Retinal pigment epithelial cell (primary cell): ENCODE measurements at regions not wholly inside any gene's neighbourhood (a gene's known extent, or its start where the extent isn't known, plus 50 kb on each side); places are given as distances from the start of the nearest gene placed in this dataset.
A peak's percentile ranks its signal among the peaks of the same experiment; 100 is the strongest.

Source experiments
- DNase-seq: peaks from one replicate; pipeline ENCODE4 v3.0.0-alpha.2; 2010; ENCODE audit warnings: low read depth
- H3K4me3 ChIP-seq: 2 replicates; pipeline ENCODE4 v1.5.1; 2011; ENCODE audit warnings: mild to moderate bottlenecking, low read length, control low read depth, moderate library complexity
- CTCF ChIP-seq: conservative IDR thresholded peaks from 2 replicates; pipeline ENCODE4 v1.5.1; 2011; ENCODE audit warnings: low read depth, low read length, control low read depth, inconsistent platforms

- no peak overlapping the region for H3K4me3 ChIP-seq
- TF ChIP-seq CTCF = no peak
- no peak for DNase-seq
Observed at GRCh38 chr7:97495487-97495886, 236.4 kb upstream of the TAC1 start.

DNA sequence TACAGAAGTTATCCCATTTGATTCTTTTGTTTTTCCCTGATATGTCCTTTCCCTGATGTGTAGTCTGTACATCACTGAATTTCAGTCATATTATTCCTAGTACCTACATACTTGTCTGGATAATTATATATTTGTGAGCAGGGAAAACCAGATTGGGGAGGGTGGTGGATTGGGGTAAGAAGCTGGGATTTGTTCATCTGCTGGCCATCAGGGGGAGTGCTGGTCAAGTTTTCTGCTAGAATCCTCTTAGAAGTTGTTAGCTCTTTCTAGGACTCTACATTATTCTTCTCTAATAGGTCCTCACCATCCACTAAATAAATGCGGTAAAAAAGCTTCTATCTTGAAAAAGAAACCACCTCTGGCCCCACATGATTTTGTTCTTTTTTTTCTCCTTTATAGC lies 232.7 kb upstream of the TAC1 start:
- no peak overlapping the region for H3K4me3 ChIP-seq
- no peak for DNase-seq
- peak; percentile 38 for TF ChIP-seq CTCF

DNA sequence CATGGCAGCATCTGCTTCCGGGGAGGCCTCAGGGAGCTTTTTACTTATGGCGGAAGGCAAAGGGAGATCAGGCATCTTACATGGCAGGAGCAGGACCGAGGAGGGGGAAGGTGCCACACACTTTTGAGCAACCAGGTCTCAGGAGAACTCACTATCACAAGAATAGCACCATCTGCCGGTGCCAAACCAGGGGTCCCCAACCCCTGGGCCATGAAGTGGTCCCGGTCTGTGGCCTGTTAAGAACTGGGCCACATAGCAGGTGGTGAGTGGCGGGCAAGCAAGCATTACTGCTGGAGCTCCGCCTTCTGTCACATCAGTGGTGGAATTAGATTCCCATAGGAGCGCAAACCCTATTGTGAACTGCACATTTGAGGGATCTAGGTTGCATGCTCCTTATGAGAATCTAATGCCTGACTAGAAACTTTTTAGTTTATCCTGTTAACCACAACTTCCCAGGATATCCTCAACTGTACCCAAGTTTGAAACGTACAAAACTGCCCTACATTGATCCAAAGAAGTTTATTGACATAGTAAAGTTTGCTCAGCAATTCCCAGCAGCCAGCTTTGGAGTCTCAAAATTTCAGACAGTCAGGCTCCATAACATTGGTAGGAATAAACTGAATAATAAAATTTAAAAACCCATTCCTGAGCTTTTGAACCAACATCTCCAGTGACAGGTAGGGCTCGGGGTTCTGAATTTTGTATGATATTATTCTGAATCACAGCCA lies 228.4 kb upstream of the TAC1 start:
- H3K4me3 ChIP-seq = no peak overlapping the region
- no peak for TF ChIP-seq CTCF
- DNase-seq = no peak

DNA sequence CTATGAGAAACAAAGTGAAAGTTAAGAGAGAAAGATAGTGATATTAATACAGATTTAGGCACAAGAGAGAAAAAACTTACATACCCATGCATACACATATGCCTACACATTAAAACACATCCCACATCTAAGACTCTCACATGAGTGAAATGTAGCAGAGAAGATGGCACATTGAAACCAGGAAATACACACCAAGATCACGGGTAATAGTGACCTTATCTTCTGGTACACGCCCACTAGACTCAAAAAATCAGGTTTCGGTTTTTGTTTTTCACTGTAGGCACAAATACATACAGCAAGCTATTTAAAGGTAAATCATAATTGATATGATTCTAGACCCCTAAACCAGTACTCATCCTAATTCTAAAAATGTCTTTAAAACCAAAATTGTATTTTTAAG lies 225.2 kb upstream of the TAC1 start:
- TF ChIP-seq CTCF = no peak
- no peak for DNase-seq

GRCh38 chr7:97512441-97513207 lies 219.3 kb upstream of the TAC1 start:
- TF ChIP-seq CTCF = no peak
- no peak for DNase-seq
- no peak overlapping the region for H3K4me3 ChIP-seq

More for the DNA sequence above, 225.2 kb upstream of the TAC1 start:
- H3K4me3 ChIP-seq = no peak overlapping the region

GRCh38 chr7:97513326-97513725 lies 218.6 kb upstream of the TAC1 start:
- no peak for TF ChIP-seq CTCF
- no peak overlapping the region for H3K4me3 ChIP-seq
- no peak for DNase-seq

GRCh38 chr7:97541188-97541587 lies 190.7 kb upstream of the TAC1 start:
- DNase-seq = no peak
- TF ChIP-seq CTCF = no peak
- H3K4me3 ChIP-seq = no peak overlapping the region
